ENCODE measurements at regions not wholly inside any gene's neighbourhood (a gene's known extent, or its start where the extent isn't known, plus 50 kb on each side); places are given as distances from the start of the nearest gene placed in this dataset.

DNA sequence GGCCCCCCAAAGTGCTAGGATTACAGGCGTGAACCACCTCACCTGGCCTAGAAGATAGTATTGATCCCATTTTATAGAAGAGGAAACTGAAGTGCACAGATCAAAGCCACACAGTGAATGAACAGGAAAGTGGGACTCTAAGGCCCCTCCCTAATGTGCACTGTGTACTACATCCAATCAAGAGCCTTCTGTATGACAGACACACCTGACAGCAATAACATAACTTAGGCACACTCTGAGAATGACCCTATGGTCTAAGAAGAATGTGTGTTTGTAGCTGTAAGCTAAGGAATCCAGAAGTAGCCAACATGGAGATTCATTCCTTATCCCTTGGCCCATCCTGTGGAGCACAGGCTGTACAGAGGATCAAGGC lies 271.2 kb downstream of the SMARCA2 start:
- no peak overlapping the region for H3K4me2 ChIP-seq (ENCODE audit: control insufficient read depth, insufficient read depth)
- POLR2A ChIA-PET: no interaction called here
- H3K36me3 ChIP-seq (ENCODE audit: control insufficient read depth in 2 of 2, insufficient read depth in 2 of 2, low read length in 1 of 2): no peaks in the 10 kb centered on the region
- DNase-seq (ENCODE audit: low read depth, low spot score) (no peak), ATAC-seq (no peak), FAIRE-seq (no peak)
- intact Hi-C loops (cut with micrococcal nuclease; ENCODE audit: unreplicated experiment) (no loop called here), in situ Hi-C loops (cut with MboI) (no loop called here)
- WGBS (ENCODE audit: insufficient coverage, insufficient replicate concordance, low lambda C conversion rate, missing lambda C conversion rate): 0% methylated on average over 1 of the region's 1 CpG
- H3K79me2 ChIP-seq (ENCODE audit: control insufficient read depth, insufficient read depth, low read length): no peaks in the 10 kb centered on the region
- CTCF ChIA-PET: no interaction called here
- H3K4me1 ChIP-seq (ENCODE audit: control insufficient read depth, insufficient read depth, low read length): no peaks in the 10 kb centered on the region
- no peak overlapping the region for H3K27ac ChIP-seq (ENCODE audit: control insufficient read depth, insufficient read depth)
- no peak overlapping the region for H3K9ac ChIP-seq (ENCODE audit: control insufficient read depth, insufficient read depth, low read length)
- no peak overlapping the region for H3K4me3 ChIP-seq
- no peak overlapping the region for H2AFZ ChIP-seq (ENCODE audit: control insufficient read depth, low read depth, low read length)
- no peaks in the 10 kb centered on the region for H4K20me1 ChIP-seq (ENCODE audit: control insufficient read depth, insufficient read depth)
- no TSS peak for BruUV-seq (replicated peaks)
- no peaks in the 10 kb centered on the region for H3K9me3 ChIP-seq (replicated peaks; ENCODE audit: control insufficient read depth, insufficient read depth, low read length)
- RAD21 ChIA-PET (ENCODE audit: unreplicated experiment): interaction anchor here (0.6 kb wide), 1 partner anchor 157 kb away, joined by 3 read pairs; no protein-coding TSS in a partner anchor
- SMC1A ChIA-PET (ENCODE audit: uncharacterized antibody, unreplicated experiment): interaction anchor here (0.7 to 1.5 kb wide), 2 partner anchors 93 to 179 kb away, joined by 3 to 4 read pairs; no protein-coding TSS in a partner anchor
- H3K27me3 ChIP-seq (replicated peaks in 1 of 2; ENCODE audit: control insufficient read depth in 2 of 2, insufficient read depth in 2 of 2, low read length in 1 of 2): peaks cover 0 to 2% of the 10 kb centered on the region in 2 experiments; a peak in 1 of 4 replicates
- TF ChIP-seq BACH1 (IDR thresholded peaks at IDR 0.05; ENCODE audit: borderline replicate concordance): no peak
- TF ChIP-seq ZNF207 (IDR thresholded peaks at IDR 0.05; ENCODE audit: borderline replicate concordance): no peak
- TF ChIP-seq, protein P1, sequence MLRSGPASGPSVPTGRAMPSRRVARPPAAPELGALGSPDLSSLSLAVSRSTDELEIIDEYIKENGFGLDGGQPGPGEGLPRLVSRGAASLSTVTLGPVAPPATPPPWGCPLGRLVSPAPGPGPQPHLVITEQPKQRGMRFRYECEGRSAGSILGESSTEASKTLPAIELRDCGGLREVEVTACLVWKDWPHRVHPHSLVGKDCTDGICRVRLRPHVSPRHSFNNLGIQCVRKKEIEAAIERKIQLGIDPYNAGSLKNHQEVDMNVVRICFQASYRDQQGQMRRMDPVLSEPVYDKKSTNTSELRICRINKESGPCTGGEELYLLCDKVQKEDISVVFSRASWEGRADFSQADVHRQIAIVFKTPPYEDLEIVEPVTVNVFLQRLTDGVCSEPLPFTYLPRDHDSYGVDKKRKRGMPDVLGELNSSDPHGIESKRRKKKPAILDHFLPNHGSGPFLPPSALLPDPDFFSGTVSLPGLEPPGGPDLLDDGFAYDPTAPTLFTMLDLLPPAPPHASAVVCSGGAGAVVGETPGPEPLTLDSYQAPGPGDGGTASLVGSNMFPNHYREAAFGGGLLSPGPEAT (IDR thresholded peaks at IDR 0.05; ENCODE audit: low read depth): no peak
- no peak for TF ChIP-seq RFX5 (IDR thresholded peaks at IDR 0.05; ENCODE audit: low read depth, low read length)
- TF ChIP-seq, protein P2, sequence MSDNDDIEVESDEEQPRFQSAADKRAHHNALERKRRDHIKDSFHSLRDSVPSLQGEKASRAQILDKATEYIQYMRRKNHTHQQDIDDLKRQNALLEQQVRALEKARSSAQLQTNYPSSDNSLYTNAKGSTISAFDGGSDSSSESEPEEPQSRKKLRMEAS (IDR thresholded peaks at IDR 0.05; ENCODE audit: low read depth, low read length): no peak
- TF ChIP-seq ZSCAN29 (IDR thresholded peaks at IDR 0.05): no peak
- TF ChIP-seq ZNF622 (IDR thresholded peaks at IDR 0.05): no peak
- TF ChIP-seq BHLHE40 (IDR thresholded peaks at IDR 0.05; ENCODE audit: borderline replicate concordance in 1 of 2, low read depth in 2 of 2, low read length in 1 of 2): no peak
- no peak for TF ChIP-seq KLF5 (IDR thresholded peaks at IDR 0.05; ENCODE audit: partially characterized antibody)
- TF ChIP-seq, protein P3, sequence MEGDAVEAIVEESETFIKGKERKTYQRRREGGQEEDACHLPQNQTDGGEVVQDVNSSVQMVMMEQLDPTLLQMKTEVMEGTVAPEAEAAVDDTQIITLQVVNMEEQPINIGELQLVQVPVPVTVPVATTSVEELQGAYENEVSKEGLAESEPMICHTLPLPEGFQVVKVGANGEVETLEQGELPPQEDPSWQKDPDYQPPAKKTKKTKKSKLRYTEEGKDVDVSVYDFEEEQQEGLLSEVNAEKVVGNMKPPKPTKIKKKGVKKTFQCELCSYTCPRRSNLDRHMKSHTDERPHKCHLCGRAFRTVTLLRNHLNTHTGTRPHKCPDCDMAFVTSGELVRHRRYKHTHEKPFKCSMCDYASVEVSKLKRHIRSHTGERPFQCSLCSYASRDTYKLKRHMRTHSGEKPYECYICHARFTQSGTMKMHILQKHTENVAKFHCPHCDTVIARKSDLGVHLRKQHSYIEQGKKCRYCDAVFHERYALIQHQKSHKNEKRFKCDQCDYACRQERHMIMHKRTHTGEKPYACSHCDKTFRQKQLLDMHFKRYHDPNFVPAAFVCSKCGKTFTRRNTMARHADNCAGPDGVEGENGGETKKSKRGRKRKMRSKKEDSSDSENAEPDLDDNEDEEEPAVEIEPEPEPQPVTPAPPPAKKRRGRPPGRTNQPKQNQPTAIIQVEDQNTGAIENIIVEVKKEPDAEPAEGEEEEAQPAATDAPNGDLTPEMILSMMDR (IDR thresholded peaks at IDR 0.05 in 2 of 3, conservative IDR thresholded peaks at IDR 0.05 in 1 of 3; ENCODE audit: control insufficient read depth in 2 of 3, extremely low read depth in 1 of 3, insufficient read depth in 1 of 3, low read depth in 3 of 3, low read length in 3 of 3): no peak
- TF ChIP-seq NR2C1 (IDR thresholded peaks at IDR 0.05): no peak
- TF ChIP-seq, protein P4, sequence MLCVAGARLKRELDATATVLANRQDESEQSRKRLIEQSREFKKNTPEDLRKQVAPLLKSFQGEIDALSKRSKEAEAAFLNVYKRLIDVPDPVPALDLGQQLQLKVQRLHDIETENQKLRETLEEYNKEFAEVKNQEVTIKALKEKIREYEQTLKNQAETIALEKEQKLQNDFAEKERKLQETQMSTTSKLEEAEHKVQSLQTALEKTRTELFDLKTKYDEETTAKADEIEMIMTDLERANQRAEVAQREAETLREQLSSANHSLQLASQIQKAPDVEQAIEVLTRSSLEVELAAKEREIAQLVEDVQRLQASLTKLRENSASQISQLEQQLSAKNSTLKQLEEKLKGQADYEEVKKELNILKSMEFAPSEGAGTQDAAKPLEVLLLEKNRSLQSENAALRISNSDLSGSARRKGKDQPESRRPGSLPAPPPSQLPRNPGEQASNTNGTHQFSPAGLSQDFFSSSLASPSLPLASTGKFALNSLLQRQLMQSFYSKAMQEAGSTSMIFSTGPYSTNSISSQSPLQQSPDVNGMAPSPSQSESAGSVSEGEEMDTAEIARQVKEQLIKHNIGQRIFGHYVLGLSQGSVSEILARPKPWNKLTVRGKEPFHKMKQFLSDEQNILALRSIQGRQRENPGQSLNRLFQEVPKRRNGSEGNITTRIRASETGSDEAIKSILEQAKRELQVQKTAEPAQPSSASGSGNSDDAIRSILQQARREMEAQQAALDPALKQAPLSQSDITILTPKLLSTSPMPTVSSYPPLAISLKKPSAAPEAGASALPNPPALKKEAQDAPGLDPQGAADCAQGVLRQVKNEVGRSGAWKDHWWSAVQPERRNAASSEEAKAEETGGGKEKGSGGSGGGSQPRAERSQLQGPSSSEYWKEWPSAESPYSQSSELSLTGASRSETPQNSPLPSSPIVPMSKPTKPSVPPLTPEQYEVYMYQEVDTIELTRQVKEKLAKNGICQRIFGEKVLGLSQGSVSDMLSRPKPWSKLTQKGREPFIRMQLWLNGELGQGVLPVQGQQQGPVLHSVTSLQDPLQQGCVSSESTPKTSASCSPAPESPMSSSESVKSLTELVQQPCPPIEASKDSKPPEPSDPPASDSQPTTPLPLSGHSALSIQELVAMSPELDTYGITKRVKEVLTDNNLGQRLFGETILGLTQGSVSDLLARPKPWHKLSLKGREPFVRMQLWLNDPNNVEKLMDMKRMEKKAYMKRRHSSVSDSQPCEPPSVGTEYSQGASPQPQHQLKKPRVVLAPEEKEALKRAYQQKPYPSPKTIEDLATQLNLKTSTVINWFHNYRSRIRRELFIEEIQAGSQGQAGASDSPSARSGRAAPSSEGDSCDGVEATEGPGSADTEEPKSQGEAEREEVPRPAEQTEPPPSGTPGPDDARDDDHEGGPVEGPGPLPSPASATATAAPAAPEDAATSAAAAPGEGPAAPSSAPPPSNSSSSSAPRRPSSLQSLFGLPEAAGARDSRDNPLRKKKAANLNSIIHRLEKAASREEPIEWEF (IDR thresholded peaks at IDR 0.05; ENCODE audit: insufficient replicate concordance, low read depth, low read length): no peak
- TF ChIP-seq, protein P5, sequence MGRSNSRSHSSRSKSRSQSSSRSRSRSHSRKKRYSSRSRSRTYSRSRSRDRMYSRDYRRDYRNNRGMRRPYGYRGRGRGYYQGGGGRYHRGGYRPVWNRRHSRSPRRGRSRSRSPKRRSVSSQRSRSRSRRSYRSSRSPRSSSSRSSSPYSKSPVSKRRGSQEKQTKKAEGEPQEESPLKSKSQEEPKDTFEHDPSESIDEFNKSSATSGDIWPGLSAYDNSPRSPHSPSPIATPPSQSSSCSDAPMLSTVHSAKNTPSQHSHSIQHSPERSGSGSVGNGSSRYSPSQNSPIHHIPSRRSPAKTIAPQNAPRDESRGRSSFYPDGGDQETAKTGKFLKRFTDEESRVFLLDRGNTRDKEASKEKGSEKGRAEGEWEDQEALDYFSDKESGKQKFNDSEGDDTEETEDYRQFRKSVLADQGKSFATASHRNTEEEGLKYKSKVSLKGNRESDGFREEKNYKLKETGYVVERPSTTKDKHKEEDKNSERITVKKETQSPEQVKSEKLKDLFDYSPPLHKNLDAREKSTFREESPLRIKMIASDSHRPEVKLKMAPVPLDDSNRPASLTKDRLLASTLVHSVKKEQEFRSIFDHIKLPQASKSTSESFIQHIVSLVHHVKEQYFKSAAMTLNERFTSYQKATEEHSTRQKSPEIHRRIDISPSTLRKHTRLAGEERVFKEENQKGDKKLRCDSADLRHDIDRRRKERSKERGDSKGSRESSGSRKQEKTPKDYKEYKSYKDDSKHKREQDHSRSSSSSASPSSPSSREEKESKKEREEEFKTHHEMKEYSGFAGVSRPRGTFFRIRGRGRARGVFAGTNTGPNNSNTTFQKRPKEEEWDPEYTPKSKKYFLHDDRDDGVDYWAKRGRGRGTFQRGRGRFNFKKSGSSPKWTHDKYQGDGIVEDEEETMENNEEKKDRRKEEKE (IDR thresholded peaks at IDR 0.05): no peak
